ENCODE measurements at regions not wholly inside any gene's neighbourhood (a gene's known extent, or its start where the extent isn't known, plus 50 kb on each side); places are given as distances from the start of the nearest gene placed in this dataset.

GRCh38 chr7:81484261-81484660, 285.6 kb downstream of the HGF start (continued):
- TF ChIP-seq NANOG (IDR thresholded peaks at IDR 0.05; ENCODE audit: insufficient read depth, low read depth, low read length, poor library complexity, severe bottlenecking) (no peak), CBX5 (IDR thresholded peaks at IDR 0.05; ENCODE audit: low read depth, low read length) (no peak)
